Nephron (organoid): ENCODE measurements at regions not wholly inside any gene's neighbourhood (a gene's known extent, or its start where the extent isn't known, plus 50 kb on each side); places are given as distances from the start of the nearest gene placed in this dataset.

Experiments
- H3K27ac Mint-ChIP-seq, 3 experiments: 2 replicates each; pipeline ENCODE4 v1.8.0; 2020; ENCODE audit warnings: mixed read lengths in 3 of 3, mild to moderate bottlenecking in 2 of 3, moderate library complexity in 1 of 3
- H3K27me3 Mint-ChIP-seq: 2 replicates; pipeline ENCODE4 v1.8.0; 2021; ENCODE audit warnings: low read depth, mild to moderate bottlenecking, moderate library complexity, mixed read lengths
- H3K36me3 Mint-ChIP-seq: 2 replicates; pipeline ENCODE4 v1.8.0; 2020; ENCODE audit warnings: low read depth, mixed read lengths
- H3K4me1 Mint-ChIP-seq: 2 replicates; pipeline ENCODE4 v1.8.0; 2020; ENCODE audit warnings: mixed read lengths
- H3K4me3 Mint-ChIP-seq, 3 experiments: 2 replicates each; pipeline ENCODE4 v1.8.0; 2020; ENCODE audit warnings: mild to moderate bottlenecking in 3 of 3, mixed read lengths in 3 of 3, moderate library complexity in 2 of 3
- H3K9me3 Mint-ChIP-seq: 2 replicates; pipeline ENCODE4 v1.8.0; 2020; ENCODE audit warnings: mixed read lengths
- TF ChIP-seq, protein P1 (sequence below), 3 experiments: fragments of 200-600 bp; sonication (generic); IDR thresholded peaks; one replicate each; pipeline ENCODE4 v1.5.0; 2021; ENCODE audit warnings: antibody characterized with exemption in 3 of 3; ENCODE audit not compliant: unreplicated experiment in 3 of 3

DNA sequence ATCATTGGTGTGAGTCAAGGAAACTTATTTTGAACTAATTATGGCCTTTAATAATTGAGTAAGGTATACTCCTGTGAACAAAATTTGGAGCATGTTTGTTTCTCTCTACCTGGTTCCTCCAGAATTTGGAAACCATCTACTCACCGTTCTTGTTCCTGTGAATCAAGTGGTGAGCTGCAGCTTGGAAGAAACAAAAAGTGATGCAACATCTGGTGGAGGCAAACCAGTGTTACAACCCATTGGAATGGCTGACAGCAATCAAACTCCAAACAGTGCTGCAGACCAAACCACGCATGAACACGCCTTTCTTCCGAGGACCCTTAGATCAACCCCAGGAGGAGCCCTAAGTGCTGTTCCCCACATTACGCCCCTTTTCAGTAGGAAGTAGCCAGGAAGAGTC lies 104.7 kb upstream of the VASH1 start:
- TF ChIP-seq, protein P1, sequence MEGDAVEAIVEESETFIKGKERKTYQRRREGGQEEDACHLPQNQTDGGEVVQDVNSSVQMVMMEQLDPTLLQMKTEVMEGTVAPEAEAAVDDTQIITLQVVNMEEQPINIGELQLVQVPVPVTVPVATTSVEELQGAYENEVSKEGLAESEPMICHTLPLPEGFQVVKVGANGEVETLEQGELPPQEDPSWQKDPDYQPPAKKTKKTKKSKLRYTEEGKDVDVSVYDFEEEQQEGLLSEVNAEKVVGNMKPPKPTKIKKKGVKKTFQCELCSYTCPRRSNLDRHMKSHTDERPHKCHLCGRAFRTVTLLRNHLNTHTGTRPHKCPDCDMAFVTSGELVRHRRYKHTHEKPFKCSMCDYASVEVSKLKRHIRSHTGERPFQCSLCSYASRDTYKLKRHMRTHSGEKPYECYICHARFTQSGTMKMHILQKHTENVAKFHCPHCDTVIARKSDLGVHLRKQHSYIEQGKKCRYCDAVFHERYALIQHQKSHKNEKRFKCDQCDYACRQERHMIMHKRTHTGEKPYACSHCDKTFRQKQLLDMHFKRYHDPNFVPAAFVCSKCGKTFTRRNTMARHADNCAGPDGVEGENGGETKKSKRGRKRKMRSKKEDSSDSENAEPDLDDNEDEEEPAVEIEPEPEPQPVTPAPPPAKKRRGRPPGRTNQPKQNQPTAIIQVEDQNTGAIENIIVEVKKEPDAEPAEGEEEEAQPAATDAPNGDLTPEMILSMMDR (IDR thresholded peaks at IDR 0.05; ENCODE audit: unreplicated experiment in 3 of 3): no peak
- H3K9me3 Mint-ChIP-seq: peaks cover 27% of the 10 kb centered on the region

DNA sequence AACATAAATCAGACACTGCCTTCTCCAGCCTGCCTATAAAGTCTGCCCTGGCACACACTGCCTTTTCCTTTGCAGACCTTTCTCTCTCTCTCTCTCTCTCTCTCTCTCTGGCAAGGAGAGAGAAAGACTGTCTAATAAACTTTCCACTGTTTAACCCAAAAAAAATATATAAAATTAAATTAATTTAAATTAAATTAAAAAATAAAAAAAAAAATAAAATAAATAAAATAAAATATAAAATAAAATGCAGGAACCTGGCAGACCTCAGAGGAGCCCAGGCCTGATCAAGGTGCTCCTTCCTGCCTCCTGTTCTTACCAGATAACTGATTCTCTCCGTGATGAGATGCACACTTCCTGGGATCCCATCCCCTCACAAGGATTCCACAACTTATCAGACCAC lies 103.9 kb upstream of the VASH1 start:
- Mint-ChIP-seq H3K27me3 (peaks cover 4% of the 10 kb centered on the region), H3K36me3 (no peaks in the 10 kb centered on the region), H3K4me1 (peaks cover 4% of the 10 kb centered on the region), H3K4me3 (no peak overlapping the region), H3K27ac (no peak overlapping the region), H3K9me3 (peaks cover 27% of the 10 kb centered on the region)
- TF ChIP-seq, protein P1 (IDR thresholded peaks at IDR 0.05; ENCODE audit: unreplicated experiment in 3 of 3): no peak

More for the DNA sequence above, 104.7 kb upstream of the VASH1 start:
- Mint-ChIP-seq H3K27me3 (peaks cover 4% of the 10 kb centered on the region), H3K36me3 (no peaks in the 10 kb centered on the region), H3K4me1 (peaks cover 12% of the 10 kb centered on the region), H3K4me3 (no peak overlapping the region), H3K27ac (no peak overlapping the region)

DNA sequence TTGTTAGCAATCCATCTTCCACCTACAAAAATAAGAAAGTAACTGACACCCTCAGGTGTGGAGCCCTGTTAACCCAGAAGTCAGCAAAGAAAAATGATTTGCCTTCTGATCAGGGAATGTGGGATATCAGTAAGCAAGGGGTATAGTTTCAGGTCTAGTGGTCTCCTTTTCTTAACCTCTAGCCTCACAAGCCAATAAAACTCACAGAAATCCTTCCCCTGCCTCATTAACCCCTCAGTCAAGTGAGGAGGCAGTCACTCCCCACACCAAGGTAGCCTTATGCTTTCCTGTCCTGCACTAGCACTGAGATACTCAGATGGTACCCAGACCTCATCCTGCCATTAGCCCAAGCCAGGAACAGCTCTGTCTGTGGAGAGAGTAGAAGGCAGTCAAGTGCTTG lies 103.4 kb upstream of the VASH1 start:
- peaks cover 4% of the 10 kb centered on the region for H3K27me3 Mint-ChIP-seq
- H3K4me3 Mint-ChIP-seq: no peak overlapping the region
- no peak overlapping the region for H3K27ac Mint-ChIP-seq
- H3K36me3 Mint-ChIP-seq: no peaks in the 10 kb centered on the region
- H3K9me3 Mint-ChIP-seq: peaks cover 29% of the 10 kb centered on the region
- TF ChIP-seq, protein P1 (IDR thresholded peaks at IDR 0.05; ENCODE audit: unreplicated experiment in 3 of 3): no peak
- peaks cover 4% of the 10 kb centered on the region for H3K4me1 Mint-ChIP-seq

DNA sequence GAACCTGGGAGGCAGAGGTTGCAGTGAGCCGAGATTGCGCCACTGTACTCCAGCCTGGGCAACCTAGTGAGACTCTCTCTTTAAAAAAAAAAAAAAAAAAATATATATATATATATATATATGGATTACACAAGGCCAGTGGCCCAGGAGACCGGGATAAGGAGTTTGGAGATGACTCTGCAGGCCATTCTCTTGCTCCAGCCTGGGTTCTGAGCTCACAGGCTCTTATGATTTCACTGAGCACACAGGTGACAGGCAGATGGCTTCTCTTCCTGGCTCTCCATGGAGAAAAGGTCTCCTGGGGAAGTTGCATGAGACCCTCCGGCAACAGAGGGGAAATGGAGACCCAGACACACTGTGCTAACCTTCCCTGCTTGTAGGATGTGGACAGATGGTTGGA lies 98.7 kb upstream of the VASH1 start:
- Mint-ChIP-seq H3K4me3 (no peak overlapping the region), H3K27ac (no peak overlapping the region), H3K4me1 (no peaks in the 10 kb centered on the region), H3K36me3 (no peaks in the 10 kb centered on the region), H3K9me3 (peaks cover 30% of the 10 kb centered on the region), H3K27me3 (no peaks in the 10 kb centered on the region)
- TF ChIP-seq, protein P1 (IDR thresholded peaks at IDR 0.05; ENCODE audit: unreplicated experiment in 3 of 3): no peak

DNA sequence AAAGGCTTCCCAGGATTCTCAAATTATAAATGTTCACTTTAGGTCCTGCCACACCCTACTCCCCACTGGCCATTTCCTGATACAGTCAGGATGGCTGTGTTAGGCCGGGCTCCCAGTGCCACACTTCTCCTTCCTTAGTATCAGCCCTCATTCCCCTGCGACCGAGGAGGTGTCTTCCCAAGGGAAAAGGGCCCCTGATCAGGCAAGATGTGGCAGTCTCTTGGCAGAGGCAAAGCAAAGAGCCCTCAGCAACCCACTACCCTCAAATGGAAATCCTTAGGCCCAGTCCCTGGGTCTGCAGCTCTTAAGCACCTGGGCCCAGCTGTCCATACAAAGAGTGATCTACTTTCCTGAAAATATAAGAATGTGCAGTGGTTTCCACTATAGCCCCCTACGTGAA lies 96.5 kb upstream of the VASH1 start:
- H3K4me1 Mint-ChIP-seq: no peaks in the 10 kb centered on the region
- peaks cover 23% of the 10 kb centered on the region for H3K9me3 Mint-ChIP-seq
- H3K27ac Mint-ChIP-seq: no peak overlapping the region
- H3K4me3 Mint-ChIP-seq: no peak overlapping the region
- no peaks in the 10 kb centered on the region for H3K36me3 Mint-ChIP-seq
- H3K27me3 Mint-ChIP-seq: no peaks in the 10 kb centered on the region
- TF ChIP-seq, protein P1 (IDR thresholded peaks at IDR 0.05; ENCODE audit: unreplicated experiment in 3 of 3): no peak

DNA sequence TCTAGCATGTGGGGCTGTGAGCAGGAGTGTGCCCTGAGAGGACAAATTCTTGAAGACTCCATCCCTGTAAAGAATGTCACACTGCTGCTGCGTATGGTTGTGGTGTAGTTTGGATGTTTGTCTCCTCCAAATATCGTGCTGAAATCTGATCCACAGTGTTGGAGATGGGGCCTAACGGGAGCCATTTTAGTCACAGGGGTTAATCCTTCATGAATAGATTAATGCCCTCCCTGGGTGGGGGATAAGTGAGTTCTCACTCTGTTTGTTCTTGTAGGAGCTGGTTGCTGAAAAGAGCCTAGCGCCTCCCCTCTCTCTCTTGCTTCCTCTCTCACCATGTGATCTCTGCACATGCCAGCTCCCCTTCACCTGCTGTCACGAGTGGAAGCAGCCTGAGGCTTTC lies 94.5 kb upstream of the VASH1 start:
- no peaks in the 10 kb centered on the region for H3K4me1 Mint-ChIP-seq
- no peaks in the 10 kb centered on the region for H3K36me3 Mint-ChIP-seq
- TF ChIP-seq, protein P1 (IDR thresholded peaks at IDR 0.05; ENCODE audit: unreplicated experiment in 3 of 3): no peak
- no peaks in the 10 kb centered on the region for H3K27me3 Mint-ChIP-seq
- no peak overlapping the region for H3K4me3 Mint-ChIP-seq
- peak overlapping the region in 1 of 3 experiments; percentile 37 for H3K27ac Mint-ChIP-seq
- peaks cover 12% of the 10 kb centered on the region for H3K9me3 Mint-ChIP-seq
